Right atrium auricular region (tissue), 2 donors: ENCODE measurements at regions not wholly inside any gene's neighbourhood (a gene's known extent, or its start where the extent isn't known, plus 50 kb on each side); places are given as distances from the start of the nearest gene placed in this dataset.

ENCODE experiments used
- DNase-seq: peaks from one replicate; pipeline ENCODE4 v3.0.0-alpha.2; 2019; ENCODE audit warnings: low spot score
- H3K27ac ChIP-seq, 2 donors: fragments of 200-600 bp; sonication (generic); 1 replicate in 1 of 2; 2 replicates in 1 of 2; pipeline ENCODE4 v1.5.1; 2016 to 2019
- H3K27me3 ChIP-seq, 2 donors: fragments of 200-600 bp; sonication (generic); one replicate each; pipeline versions ENCODE4 v1.5.1 to v1.6.0; 2017 to 2019
- H3K36me3 ChIP-seq: fragments of 200-600 bp; sonication (generic); one replicate; pipeline ENCODE4 v1.5.1; 2016
- H3K4me1 ChIP-seq, 2 donors: fragments of 200-600 bp; sonication (generic); one replicate each; pipeline versions ENCODE4 v1.5.1 to v1.6.0; 2017 to 2019
- H3K4me3 ChIP-seq, 2 donors: fragments of 200-600 bp; sonication (generic); 1 replicate in 1 of 2; 2 replicates in 1 of 2; pipeline ENCODE4 v1.5.1; 2017 to 2019; ENCODE audit warnings: mild to moderate bottlenecking in 1 of 2, moderate library complexity in 1 of 2
- H3K9me3 ChIP-seq, 2 donors: fragments of 200-600 bp; sonication (generic); one replicate each; pipeline ENCODE4 v1.5.1; 2019
- CTCF ChIP-seq, 2 donors: fragments of 200-600 bp; sonication (generic); IDR thresholded peaks; one replicate each; pipeline ENCODE4 v1.5.1; 2019; ENCODE audit warnings: antibody characterized with exemption in 2 of 2

GRCh38 chrX:127390316-127390715 lies 570.8 kb downstream of the PRR32 start:
- TF ChIP-seq CTCF (IDR thresholded peaks at IDR 0.05) = no peak
- H3K27me3 ChIP-seq = no peaks in the 10 kb centered on the region
- DNase-seq = no peak
- no peak overlapping the region for H3K27ac ChIP-seq
- peaks cover 0 to 5% of the 10 kb centered on the region in 2 donors for H3K9me3 ChIP-seq
- H3K36me3 ChIP-seq = no peaks in the 10 kb centered on the region
- no peak overlapping the region for H3K4me3 ChIP-seq
- no peaks in the 10 kb centered on the region for H3K4me1 ChIP-seq

- no peak for TF ChIP-seq CTCF (IDR thresholded peaks at IDR 0.05)
- Histone ChIP-seq H3K36me3 (no peaks in the 10 kb centered on the region), H3K27me3 (no peaks in the 10 kb centered on the region), H3K9me3 (peaks cover 0 to 4% of the 10 kb centered on the region in 2 donors), H3K4me1 (no peaks in the 10 kb centered on the region), H3K4me3 (no peak overlapping the region), H3K27ac (no peak overlapping the region)
- DNase-seq = no peak
These were observed 570.4 kb downstream of the PRR32 start for GRCh38 chrX:127389900-127390299.
